Ovary (tissue), 3 donors: ENCODE measurements at regions not wholly inside any gene's neighbourhood (a gene's known extent, or its start where the extent isn't known, plus 50 kb on each side); places are given as distances from the start of the nearest gene placed in this dataset.

Experiments used
- EP300 ChIP-seq: sonication (generic); formaldehyde crosslinking; IDR thresholded peaks from one replicate; pipeline ENCODE4 v1.6.1; 2017; ENCODE audit warnings: antibody characterized with exemption
- POLR2A ChIP-seq: fragments of 450-650 bp; IDR thresholded peaks from one replicate; pipeline ENCODE4 v1.6.1; 2017; ENCODE audit warnings: antibody characterized with exemption, mild to moderate bottlenecking, moderate library complexity
- TF ChIP-seq, protein P1 (sequence below), 3 donors: fragments of 450-650 bp in 2 of 3; fragments of 200-600 bp in 1 of 3; IDR thresholded peaks; one replicate each; pipeline versions ENCODE4 v1.5.1 to v1.8.0; 2016 to 2022; ENCODE audit warnings: antibody characterized with exemption in 3 of 3, mild to moderate bottlenecking in 1 of 3
- donor health status: DM: no; HTN: no; CAD: no.

- TF ChIP-seq, protein P1, sequence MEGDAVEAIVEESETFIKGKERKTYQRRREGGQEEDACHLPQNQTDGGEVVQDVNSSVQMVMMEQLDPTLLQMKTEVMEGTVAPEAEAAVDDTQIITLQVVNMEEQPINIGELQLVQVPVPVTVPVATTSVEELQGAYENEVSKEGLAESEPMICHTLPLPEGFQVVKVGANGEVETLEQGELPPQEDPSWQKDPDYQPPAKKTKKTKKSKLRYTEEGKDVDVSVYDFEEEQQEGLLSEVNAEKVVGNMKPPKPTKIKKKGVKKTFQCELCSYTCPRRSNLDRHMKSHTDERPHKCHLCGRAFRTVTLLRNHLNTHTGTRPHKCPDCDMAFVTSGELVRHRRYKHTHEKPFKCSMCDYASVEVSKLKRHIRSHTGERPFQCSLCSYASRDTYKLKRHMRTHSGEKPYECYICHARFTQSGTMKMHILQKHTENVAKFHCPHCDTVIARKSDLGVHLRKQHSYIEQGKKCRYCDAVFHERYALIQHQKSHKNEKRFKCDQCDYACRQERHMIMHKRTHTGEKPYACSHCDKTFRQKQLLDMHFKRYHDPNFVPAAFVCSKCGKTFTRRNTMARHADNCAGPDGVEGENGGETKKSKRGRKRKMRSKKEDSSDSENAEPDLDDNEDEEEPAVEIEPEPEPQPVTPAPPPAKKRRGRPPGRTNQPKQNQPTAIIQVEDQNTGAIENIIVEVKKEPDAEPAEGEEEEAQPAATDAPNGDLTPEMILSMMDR (IDR thresholded peaks at IDR 0.05): no peak
- no peak for TF ChIP-seq POLR2A
- TF ChIP-seq EP300: no peak
Observed at GRCh38 chr12:67515679-67516340, 132.7 kb upstream of the DYRK2 start.
